Fibroblast of lung (primary cell): ENCODE measurements at regions not wholly inside any gene's neighbourhood (a gene's known extent, or its start where the extent isn't known, plus 50 kb on each side); places are given as distances from the start of the nearest gene placed in this dataset.
A peak's percentile ranks its signal among the peaks of the same experiment; 100 is the strongest.

Experiments
- DNase-seq, 2 donors: peaks; one replicate each; pipeline versions ENCODE4 v3.0.0 to v3.0.0-alpha.2; 2010; ENCODE audit warnings: low read depth in 2 of 2
- H2AFZ ChIP-seq: 2 replicates; pipeline ENCODE4 v1.5.1; 2012; ENCODE audit warnings: low read length, control low read depth, inconsistent platforms
- H3K27ac ChIP-seq: 2 replicates; pipeline ENCODE4 v1.5.1; 2011; ENCODE audit warnings: low read length, control low read depth; ENCODE audit not compliant: insufficient read depth
- H3K27me3 ChIP-seq: 2 replicates; pipeline ENCODE4 v1.5.1; 2011; ENCODE audit warnings: mild to moderate bottlenecking, low read length; ENCODE audit not compliant: control insufficient read depth, insufficient read depth
- H3K36me3 ChIP-seq: 2 replicates; pipeline ENCODE4 v1.5.1; 2011; ENCODE audit warnings: low read length; ENCODE audit not compliant: control insufficient read depth, insufficient read depth
- H3K4me1 ChIP-seq: 2 replicates; pipeline ENCODE4 v1.5.1; 2011; ENCODE audit warnings: low read length; ENCODE audit not compliant: control insufficient read depth, insufficient read depth; ENCODE audit errors: extremely low read depth
- H3K4me2 ChIP-seq: 2 replicates; pipeline ENCODE4 v1.5.1; 2011; ENCODE audit warnings: low read length, control low read depth; ENCODE audit not compliant: insufficient read depth; ENCODE audit errors: extremely low read depth
- H3K4me3 ChIP-seq, 4 experiments: fragments of 200-600 bp in 1 of 4; sonication (generic) in 1 of 4; replicated peaks in 1 of 4; 2 replicates each; pipeline ENCODE4 v1.5.1; 2011 to 2016; ENCODE audit warnings: low read length in 4 of 4, low read depth in 3 of 4, mild to moderate bottlenecking in 3 of 4, control low read depth in 2 of 4, inconsistent platforms in 1 of 4, mixed read lengths in 1 of 4; ENCODE audit not compliant: insufficient read depth in 1 of 4; ENCODE audit errors: control extremely low read depth in 1 of 4
- H3K79me2 ChIP-seq: 2 replicates; pipeline ENCODE4 v1.5.1; 2012; ENCODE audit warnings: mild to moderate bottlenecking, low read length, inconsistent platforms; ENCODE audit not compliant: control insufficient read depth, insufficient read depth
- H3K9ac ChIP-seq: 2 replicates; pipeline ENCODE4 v1.5.1; 2011; ENCODE audit warnings: mild to moderate bottlenecking, low read length, control low read depth; ENCODE audit not compliant: insufficient read depth
- H3K9me3 ChIP-seq: 2 replicates; pipeline ENCODE4 v1.5.1; 2012; ENCODE audit warnings: low read depth, low read length; ENCODE audit not compliant: control insufficient read depth, insufficient read depth
- H4K20me1 ChIP-seq: 2 replicates; pipeline ENCODE4 v1.5.1; 2011; ENCODE audit warnings: low read length; ENCODE audit not compliant: control insufficient read depth, insufficient read depth; ENCODE audit errors: extremely low read depth
- EZH2 ChIP-seq: IDR thresholded peaks from 2 replicates; pipeline ENCODE4 v1.5.1; 2012; ENCODE audit warnings: low read length, control low read depth, mild to moderate bottlenecking; ENCODE audit errors: missing control alignments
- TF ChIP-seq, protein P1 (sequence below), 2 donors: IDR thresholded peaks in 1 of 2; conservative IDR thresholded peaks in 1 of 2; 1 replicate in 1 of 2; 2 replicates in 1 of 2; pipeline ENCODE4 v1.5.1; 2011 to 2012; ENCODE audit warnings: low read length in 2 of 2, control low read depth in 1 of 2, inconsistent platforms in 1 of 2, low read depth in 1 of 2, mild to moderate bottlenecking in 1 of 2

DNA sequence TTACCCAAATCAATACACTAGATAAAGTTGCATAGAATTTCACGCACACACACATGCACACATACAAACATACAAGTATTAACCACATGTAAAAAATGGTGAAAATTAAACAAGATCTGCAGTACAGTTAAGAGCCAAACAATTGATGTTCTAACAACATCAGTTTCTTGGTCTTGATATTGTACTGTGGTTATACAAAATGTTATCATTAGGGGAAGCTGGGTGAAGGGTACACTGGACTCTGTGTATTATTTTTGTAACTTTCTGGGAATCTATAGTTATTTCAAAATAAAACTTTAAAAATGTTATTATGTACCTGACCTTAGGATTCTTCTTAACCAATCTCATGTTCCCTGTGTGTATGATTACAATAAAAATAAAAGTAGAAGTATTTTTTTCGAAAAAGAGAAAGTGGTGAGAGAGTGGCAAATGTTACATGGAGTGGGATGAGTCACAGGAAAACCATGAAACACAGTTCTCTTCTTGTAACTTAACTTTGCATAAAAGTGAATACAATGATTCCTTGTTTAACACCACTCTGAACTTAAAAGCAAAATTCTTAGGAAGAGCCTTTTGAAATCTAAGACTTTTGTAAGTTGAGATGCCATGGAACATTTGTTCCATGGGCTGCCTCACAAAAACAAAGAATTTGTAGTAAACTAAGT, 101.6 kb upstream of the RUNX1 start:
- no peak overlapping the region for H2AFZ ChIP-seq
- no peak overlapping the region for H3K4me2 ChIP-seq
- no peaks in the 10 kb centered on the region for H4K20me1 ChIP-seq
- H3K27me3 ChIP-seq, result no peaks in the 10 kb centered on the region
- H3K9ac ChIP-seq, result no peak overlapping the region
- peak; percentile 47 to 86 for DNase-seq
- no peaks in the 10 kb centered on the region for H3K4me1 ChIP-seq
- H3K79me2 ChIP-seq, result no peaks in the 10 kb centered on the region
- TF ChIP-seq, protein P1, sequence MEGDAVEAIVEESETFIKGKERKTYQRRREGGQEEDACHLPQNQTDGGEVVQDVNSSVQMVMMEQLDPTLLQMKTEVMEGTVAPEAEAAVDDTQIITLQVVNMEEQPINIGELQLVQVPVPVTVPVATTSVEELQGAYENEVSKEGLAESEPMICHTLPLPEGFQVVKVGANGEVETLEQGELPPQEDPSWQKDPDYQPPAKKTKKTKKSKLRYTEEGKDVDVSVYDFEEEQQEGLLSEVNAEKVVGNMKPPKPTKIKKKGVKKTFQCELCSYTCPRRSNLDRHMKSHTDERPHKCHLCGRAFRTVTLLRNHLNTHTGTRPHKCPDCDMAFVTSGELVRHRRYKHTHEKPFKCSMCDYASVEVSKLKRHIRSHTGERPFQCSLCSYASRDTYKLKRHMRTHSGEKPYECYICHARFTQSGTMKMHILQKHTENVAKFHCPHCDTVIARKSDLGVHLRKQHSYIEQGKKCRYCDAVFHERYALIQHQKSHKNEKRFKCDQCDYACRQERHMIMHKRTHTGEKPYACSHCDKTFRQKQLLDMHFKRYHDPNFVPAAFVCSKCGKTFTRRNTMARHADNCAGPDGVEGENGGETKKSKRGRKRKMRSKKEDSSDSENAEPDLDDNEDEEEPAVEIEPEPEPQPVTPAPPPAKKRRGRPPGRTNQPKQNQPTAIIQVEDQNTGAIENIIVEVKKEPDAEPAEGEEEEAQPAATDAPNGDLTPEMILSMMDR (conservative IDR thresholded peaks at IDR 0.05 in 1 of 2, IDR thresholded peaks at IDR 0.05 in 1 of 2; ENCODE audit: low read depth in 1 of 2, low read length in 2 of 2), result no peak
- no peak for TF ChIP-seq EZH2
- H3K27ac ChIP-seq, result no peak overlapping the region
- no peaks in the 10 kb centered on the region for H3K9me3 ChIP-seq
- H3K4me3 ChIP-seq, result no peak overlapping the region
- H3K36me3 ChIP-seq, result no peaks in the 10 kb centered on the region

DNA sequence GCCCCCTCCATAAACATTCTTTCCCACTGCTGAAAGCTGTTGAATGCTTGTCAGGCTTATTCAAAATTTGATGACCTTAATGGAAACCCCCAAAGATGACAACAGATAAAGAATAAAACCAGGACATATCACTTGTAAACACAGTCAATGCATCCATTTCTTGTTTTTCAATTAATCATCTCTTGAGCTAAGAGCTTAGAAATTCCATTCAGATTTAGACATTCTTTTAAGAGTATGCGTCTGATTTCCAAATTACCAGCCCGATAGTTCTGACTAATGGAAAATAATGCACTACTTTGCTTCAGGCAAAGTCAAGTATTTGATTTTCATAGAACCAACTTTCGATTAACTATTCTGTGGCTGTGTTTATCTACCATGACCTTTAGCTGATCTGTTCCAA, 100.6 kb upstream of the RUNX1 start:
- no peak overlapping the region for H2AFZ ChIP-seq
- no peak overlapping the region for H3K9ac ChIP-seq
- H3K4me1 ChIP-seq, result no peaks in the 10 kb centered on the region
- peak in 1 of 2 donors; percentile 90 for DNase-seq
- no peaks in the 10 kb centered on the region for H3K79me2 ChIP-seq
- H4K20me1 ChIP-seq, result no peaks in the 10 kb centered on the region
- no peak overlapping the region for H3K27ac ChIP-seq
- no peak overlapping the region for H3K4me3 ChIP-seq
- H3K9me3 ChIP-seq, result no peaks in the 10 kb centered on the region
- no peaks in the 10 kb centered on the region for H3K36me3 ChIP-seq
- no peak overlapping the region for H3K4me2 ChIP-seq
- H3K27me3 ChIP-seq, result no peaks in the 10 kb centered on the region
- TF ChIP-seq, protein P1 (conservative IDR thresholded peaks at IDR 0.05 in 1 of 2, IDR thresholded peaks at IDR 0.05 in 1 of 2; ENCODE audit: low read depth in 1 of 2, low read length in 2 of 2), result no peak
- TF ChIP-seq EZH2, result no peak

DNA sequence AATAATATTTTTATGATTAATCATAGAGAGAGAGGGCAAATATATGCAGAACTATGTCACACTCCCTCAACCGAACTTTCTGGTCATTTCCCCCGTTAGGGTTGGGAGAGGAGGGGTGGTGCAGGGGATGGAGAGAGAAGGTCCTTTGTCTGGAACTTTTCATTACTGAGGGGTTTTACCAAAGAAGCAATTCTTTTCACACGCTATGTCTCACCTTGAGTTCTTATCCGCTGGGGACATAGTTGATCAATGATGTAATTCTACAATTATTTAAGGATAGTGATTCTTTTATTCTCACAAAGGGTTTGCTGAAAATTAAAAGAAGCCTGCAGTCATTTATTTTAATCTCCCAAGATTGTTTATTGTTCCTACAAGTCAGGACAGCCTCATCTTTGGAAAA, 98.3 kb upstream of the RUNX1 start:
- H3K4me1 ChIP-seq, result no peaks in the 10 kb centered on the region
- H3K9me3 ChIP-seq, result no peaks in the 10 kb centered on the region
- H4K20me1 ChIP-seq, result no peaks in the 10 kb centered on the region
- TF ChIP-seq, protein P1 (conservative IDR thresholded peaks at IDR 0.05 in 1 of 2, IDR thresholded peaks at IDR 0.05 in 1 of 2; ENCODE audit: low read depth in 1 of 2, low read length in 2 of 2), result no peak
- TF ChIP-seq EZH2, result no peak
- no peak overlapping the region for H3K4me2 ChIP-seq
- H3K27me3 ChIP-seq, result no peaks in the 10 kb centered on the region
- no peak overlapping the region for H3K27ac ChIP-seq
- H3K79me2 ChIP-seq, result no peaks in the 10 kb centered on the region
- peak in 1 of 2 donors; percentile 59 for DNase-seq
- no peak overlapping the region for H3K9ac ChIP-seq
- H3K36me3 ChIP-seq, result no peaks in the 10 kb centered on the region
- no peak overlapping the region for H2AFZ ChIP-seq
- H3K4me3 ChIP-seq, result no peak overlapping the region
